Stimulated activated CD8-positive, alpha-beta memory T cell treated with anti-CD3 and anti-CD28 coated beads, Interleukin-15, amount 100 ng/mL, for 1 hour (primary cell): ENCODE measurements at regions not wholly inside any gene's neighbourhood (a gene's known extent, or its start where the extent isn't known, plus 50 kb on each side); places are given as distances from the start of the nearest gene placed in this dataset.

ENCODE experiments used
- DNase-seq: peaks from one replicate; pipeline ENCODE4 v3.0.0-alpha.2; 2020; ENCODE audit warnings: low read depth

GRCh38 chr4:152269448-152270191, 266.3 kb downstream of the FBXW7 start:
- DNase-seq, result no peak

- no peak for DNase-seq
These were observed 268.1 kb downstream of the FBXW7 start for GRCh38 chr4:152267811-152268210.

DNA sequence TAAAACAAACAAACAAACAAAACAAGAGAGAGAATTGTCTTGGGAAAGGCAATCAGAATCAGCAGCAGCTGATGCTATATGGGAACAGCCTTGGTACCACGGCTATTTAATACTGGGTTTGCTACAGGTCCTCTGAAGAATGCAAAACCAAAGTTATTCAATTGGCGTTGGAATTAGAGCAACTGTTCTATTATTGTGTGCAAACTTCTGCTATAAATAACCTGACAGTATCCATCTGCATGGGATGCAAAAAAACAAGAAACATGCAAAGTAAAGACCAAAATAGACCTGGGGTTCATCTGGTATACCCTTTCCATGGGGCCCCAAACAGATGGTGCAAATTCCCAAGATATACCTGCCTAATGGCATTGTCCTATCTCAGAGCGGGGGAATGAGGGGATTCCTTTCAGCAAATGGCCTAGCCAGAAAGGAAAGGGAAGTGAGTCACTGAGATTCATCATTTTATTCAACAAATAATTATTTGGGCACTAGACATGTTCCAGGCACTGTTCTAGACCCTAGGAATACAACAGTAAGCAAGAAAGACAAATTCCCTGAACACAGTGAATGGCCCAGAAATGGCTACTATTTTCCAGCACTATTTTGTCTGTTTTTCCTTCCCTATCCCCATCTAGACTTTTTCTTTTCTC, 268.9 kb downstream of the FBXW7 start:
- DNase-seq, result no peak

- no peak for DNase-seq
These were observed 270.7 kb downstream of the FBXW7 start for GRCh38 chr4:152265149-152265621.

DNA sequence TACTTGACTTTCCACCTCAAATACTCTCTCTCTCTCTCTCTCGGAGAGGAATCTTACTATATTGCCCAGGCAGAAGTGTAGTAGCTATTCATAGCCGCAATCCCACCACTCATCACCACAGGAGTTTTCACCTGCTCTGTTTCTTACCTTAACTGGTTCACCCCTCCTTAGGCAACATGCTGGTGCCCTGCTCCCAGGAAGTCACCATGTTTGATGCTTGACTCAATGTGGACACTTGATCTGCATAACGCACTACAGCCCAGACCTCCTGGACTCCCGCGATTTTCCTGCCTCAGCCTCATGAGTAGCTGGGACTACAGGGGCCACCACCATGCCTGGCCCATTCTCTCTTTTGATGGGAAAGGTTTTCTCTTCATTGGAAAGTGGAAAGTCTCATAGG, 271.8 kb downstream of the FBXW7 start:
- DNase-seq, result no peak

- no peak for DNase-seq
These were observed 276.0 kb downstream of the FBXW7 start for GRCh38 chr4:152259866-152260265.

GRCh38 chr4:152258804-152259708, 276.8 kb downstream of the FBXW7 start:
- no peak for DNase-seq

- DNase-seq, result no peak
These were observed 277.5 kb downstream of the FBXW7 start for GRCh38 chr4:152258391-152258790.

GRCh38 chr4:152257601-152258066, 278.3 kb downstream of the FBXW7 start:
- DNase-seq, result no peak

- DNase-seq, result no peak
These were observed 278.9 kb downstream of the FBXW7 start for GRCh38 chr4:152256996-152257395.

GRCh38 chr4:152255437-152255836, 280.5 kb downstream of the FBXW7 start:
- no peak for DNase-seq

GRCh38 chr4:152248347-152248746, 287.5 kb downstream of the FBXW7 start:
- no peak for DNase-seq

GRCh38 chr4:152247271-152247975, 288.5 kb downstream of the FBXW7 start:
- no peak for DNase-seq

DNA sequence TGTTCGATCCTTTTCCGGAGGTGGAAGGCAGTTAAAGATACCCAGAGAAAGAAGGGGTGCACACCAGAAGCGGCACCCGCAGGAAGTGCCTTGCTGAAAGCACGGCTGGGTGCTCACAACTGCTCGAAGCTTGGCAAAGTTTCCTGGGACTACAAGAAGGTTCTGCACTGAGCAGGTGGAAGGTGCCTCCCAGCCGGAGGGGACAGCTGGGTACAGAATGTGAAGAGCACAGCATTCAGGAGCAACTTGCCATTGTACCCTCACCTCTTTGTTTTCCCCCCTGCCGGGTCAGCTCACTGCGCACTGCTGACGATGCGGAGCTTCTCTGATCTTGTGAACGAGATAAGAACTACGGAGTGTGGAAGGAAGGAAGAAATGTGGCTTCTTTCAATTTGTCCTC, 289.2 kb downstream of the FBXW7 start:
- no peak for DNase-seq

DNA sequence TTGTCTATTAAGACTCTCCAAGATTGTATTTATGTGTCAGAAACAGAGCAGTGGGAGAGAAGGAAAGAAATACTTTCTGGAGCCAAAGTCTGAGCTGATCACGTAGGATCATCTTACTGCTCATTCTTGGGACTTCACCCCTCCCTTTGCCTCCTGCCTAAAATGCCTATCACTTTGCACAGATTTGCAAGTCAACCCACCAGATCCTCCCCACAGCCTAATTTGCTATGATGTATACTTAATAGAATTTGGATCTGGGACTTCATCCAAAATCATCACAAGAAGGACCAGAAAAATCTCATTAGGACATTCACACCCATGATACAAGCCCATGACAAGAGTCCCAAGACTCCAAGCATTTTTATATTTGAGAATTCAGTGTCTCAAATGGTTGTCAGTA, 290.2 kb downstream of the FBXW7 start:
- no peak for DNase-seq

GRCh38 chr4:152244659-152245058, 291.2 kb downstream of the FBXW7 start:
- no peak for DNase-seq

DNA sequence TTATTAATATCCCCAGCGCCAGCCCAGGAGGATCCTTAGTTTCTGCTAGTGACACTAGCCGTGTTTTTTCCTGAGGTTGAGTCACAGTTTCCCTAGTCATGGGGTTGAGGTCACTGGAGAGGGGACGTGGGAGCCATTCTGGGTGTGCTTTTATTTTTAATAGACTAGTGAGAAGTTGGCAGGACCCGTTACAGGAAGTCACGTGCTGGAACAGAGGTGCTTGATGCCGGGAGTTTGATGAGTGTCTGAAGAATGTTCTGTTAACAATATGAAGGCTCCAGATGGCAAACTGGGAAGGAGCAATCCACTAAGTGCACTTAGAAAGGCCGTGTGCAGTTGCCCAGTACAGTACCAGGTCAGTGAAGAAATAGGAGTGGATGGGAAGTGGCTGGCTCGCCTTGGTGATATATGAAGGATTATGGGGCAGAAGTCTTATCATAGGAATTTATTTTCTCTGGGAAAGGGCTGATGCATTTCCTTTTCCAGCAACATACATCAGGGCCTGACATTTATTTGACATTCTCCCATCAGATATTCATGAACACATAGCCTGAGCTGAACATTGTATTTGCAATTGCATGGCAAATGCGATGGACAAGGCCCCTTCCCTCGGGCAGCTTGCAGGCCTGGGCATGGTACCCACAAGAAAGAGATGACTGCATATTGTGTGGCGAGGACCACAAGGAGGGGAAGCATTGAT, 291.8 kb downstream of the FBXW7 start:
- no peak for DNase-seq

GRCh38 chr4:152243206-152243605, 292.7 kb downstream of the FBXW7 start:
- no peak for DNase-seq

DNA sequence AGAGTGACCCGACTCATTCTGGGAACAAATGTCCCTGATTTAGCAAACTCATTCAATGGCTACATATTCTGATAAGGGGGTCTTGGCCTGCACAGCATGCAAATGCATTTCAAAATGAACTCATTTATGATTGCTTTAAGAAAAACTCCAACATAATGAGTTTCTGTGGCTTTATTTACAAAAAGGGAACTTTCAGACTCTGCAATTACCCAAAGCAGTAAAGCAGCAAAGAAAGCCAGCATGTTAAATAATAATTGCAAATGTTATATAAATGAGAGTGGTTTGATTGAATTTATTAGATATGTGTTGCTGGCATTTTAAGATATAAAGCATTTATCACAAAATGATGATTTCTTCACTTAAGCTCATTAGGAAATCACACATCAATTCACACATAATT, 295.7 kb downstream of the FBXW7 start:
- no peak for DNase-seq

DNA sequence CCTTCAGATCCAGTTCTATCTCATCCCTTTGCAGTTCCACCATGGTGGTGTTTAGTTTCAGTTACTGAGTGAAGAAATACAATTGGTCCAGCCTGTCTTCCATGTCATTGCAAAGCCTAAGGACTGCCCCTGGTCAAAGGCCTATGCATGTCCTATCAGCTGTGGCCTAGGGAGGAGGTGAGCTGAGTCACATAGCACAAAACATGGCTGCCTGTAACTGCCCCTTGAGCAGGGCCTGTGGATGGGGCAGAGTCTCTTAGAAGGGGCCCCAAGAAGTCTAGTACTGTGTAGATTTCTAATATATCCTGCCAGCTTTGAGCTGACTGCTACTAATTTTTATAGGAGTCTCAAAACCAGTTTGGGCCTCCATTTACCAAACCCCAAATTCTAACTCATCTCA, 296.7 kb downstream of the FBXW7 start:
- no peak for DNase-seq

- no peak for DNase-seq
These were observed 299.3 kb downstream of the FBXW7 start for GRCh38 chr4:152236519-152237056.
